Type B pancreatic cell (in vitro differentiated cells): ENCODE measurements at regions not wholly inside any gene's neighbourhood (a gene's known extent, or its start where the extent isn't known, plus 50 kb on each side); places are given as distances from the start of the nearest gene placed in this dataset.

ENCODE experiments used
- DNase-seq: peaks from one replicate; pipeline ENCODE4 v3.0.0; 2021; ENCODE audit warnings: mixed read lengths; ENCODE audit not compliant: unreplicated experiment; ENCODE audit errors: extremely low spot score
- H3K27ac Mint-ChIP-seq: 2 replicates; pipeline ENCODE4 v1.8.0; 2021; ENCODE audit warnings: mild to moderate bottlenecking, mixed read lengths
- H3K27me3 Mint-ChIP-seq: 2 replicates; pipeline ENCODE4 v1.8.0; 2021; ENCODE audit warnings: mixed read lengths
- H3K36me3 Mint-ChIP-seq: 2 replicates; pipeline ENCODE4 v1.8.0; 2021; ENCODE audit warnings: mixed read lengths
- H3K4me1 Mint-ChIP-seq: one replicate; pipeline ENCODE4 v1.8.0; 2021; ENCODE audit warnings: mixed read lengths; ENCODE audit not compliant: unreplicated experiment
- H3K4me3 Mint-ChIP-seq: 2 replicates; pipeline ENCODE4 v1.8.0; 2021; ENCODE audit warnings: mild to moderate bottlenecking, mixed read lengths
- H3K9me3 Mint-ChIP-seq: 2 replicates; pipeline ENCODE4 v1.8.0; 2021; ENCODE audit warnings: mixed read lengths
- TF ChIP-seq, protein P1 (sequence below): fragments of 200-600 bp; sonication (generic); conservative IDR thresholded peaks from 2 replicates; pipeline ENCODE4 v1.5.0; 2021; ENCODE audit warnings: antibody characterized with exemption, mild to moderate bottlenecking

DNA sequence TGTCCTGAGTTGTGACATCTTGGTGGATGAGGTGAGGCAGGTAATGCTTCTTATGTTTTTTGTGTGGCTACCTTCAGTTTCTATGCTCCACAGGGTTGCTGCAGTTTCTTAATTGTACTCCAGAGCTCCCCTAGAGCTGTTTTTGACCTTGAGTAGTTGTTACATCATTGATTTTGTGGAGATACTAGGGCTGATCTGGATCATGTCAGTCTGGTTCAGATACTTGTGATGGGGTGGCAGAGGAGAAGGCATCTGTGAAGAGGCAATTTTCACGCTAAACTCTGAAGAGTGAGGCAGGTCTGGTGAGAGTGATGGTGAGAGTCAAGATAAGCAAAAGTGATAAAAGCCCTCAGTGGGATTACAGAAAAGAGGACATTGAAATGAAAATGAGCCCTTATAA, 1180.2 kb downstream of the RAPGEF2 start:
- no peaks in the 10 kb centered on the region for H3K27me3 Mint-ChIP-seq
- no peak for DNase-seq
- H3K4me3 Mint-ChIP-seq: no peak overlapping the region
- no peaks in the 10 kb centered on the region for H3K36me3 Mint-ChIP-seq
- H3K27ac Mint-ChIP-seq: no peak overlapping the region
- TF ChIP-seq, protein P1, sequence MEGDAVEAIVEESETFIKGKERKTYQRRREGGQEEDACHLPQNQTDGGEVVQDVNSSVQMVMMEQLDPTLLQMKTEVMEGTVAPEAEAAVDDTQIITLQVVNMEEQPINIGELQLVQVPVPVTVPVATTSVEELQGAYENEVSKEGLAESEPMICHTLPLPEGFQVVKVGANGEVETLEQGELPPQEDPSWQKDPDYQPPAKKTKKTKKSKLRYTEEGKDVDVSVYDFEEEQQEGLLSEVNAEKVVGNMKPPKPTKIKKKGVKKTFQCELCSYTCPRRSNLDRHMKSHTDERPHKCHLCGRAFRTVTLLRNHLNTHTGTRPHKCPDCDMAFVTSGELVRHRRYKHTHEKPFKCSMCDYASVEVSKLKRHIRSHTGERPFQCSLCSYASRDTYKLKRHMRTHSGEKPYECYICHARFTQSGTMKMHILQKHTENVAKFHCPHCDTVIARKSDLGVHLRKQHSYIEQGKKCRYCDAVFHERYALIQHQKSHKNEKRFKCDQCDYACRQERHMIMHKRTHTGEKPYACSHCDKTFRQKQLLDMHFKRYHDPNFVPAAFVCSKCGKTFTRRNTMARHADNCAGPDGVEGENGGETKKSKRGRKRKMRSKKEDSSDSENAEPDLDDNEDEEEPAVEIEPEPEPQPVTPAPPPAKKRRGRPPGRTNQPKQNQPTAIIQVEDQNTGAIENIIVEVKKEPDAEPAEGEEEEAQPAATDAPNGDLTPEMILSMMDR: no peak
- H3K4me1 Mint-ChIP-seq: no peaks in the 10 kb centered on the region
- peaks cover 19% of the 10 kb centered on the region for H3K9me3 Mint-ChIP-seq

DNA sequence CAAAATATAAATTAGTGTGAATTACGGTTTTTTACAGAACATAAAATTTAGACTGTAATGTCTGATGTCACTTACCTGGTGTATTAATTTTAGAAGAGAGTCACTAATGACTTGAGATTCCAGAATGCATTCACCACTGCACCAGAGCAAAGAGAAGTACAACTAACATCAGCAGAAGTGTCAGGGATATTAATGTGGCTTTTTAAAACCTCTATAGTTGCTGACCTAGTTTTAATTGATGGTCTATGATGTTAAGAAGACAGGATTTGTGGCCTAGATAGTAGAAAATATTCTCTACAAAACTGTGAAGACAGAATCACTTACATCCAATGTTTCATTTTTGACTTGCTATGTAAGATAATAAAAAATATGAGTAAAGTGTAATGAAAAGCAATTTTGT, 1181.6 kb downstream of the RAPGEF2 start:
- no peaks in the 10 kb centered on the region for H3K36me3 Mint-ChIP-seq
- no peak overlapping the region for H3K27ac Mint-ChIP-seq

GRCh38 chr4:160286051-160286450, 1183.2 kb downstream of the RAPGEF2 start:
- TF ChIP-seq, protein P1: no peak
- H3K4me1 Mint-ChIP-seq: no peaks in the 10 kb centered on the region
- H3K27ac Mint-ChIP-seq: no peak overlapping the region
- peaks cover 7% of the 10 kb centered on the region for H3K9me3 Mint-ChIP-seq
- no peak overlapping the region for H3K4me3 Mint-ChIP-seq
- DNase-seq: no peak
- no peaks in the 10 kb centered on the region for H3K27me3 Mint-ChIP-seq
- H3K36me3 Mint-ChIP-seq: no peaks in the 10 kb centered on the region

More for the DNA sequence above, 1181.6 kb downstream of the RAPGEF2 start:
- Mint-ChIP-seq H3K4me3 (no peak overlapping the region), H3K27me3 (no peaks in the 10 kb centered on the region), H3K4me1 (no peaks in the 10 kb centered on the region), H3K9me3 (peaks cover 18% of the 10 kb centered on the region)
- no peak for DNase-seq
- TF ChIP-seq, protein P1: no peak

- Mint-ChIP-seq H3K36me3 (no peaks in the 10 kb centered on the region), H3K27me3 (no peaks in the 10 kb centered on the region), H3K27ac (no peak overlapping the region), H3K4me3 (no peak overlapping the region), H3K4me1 (no peaks in the 10 kb centered on the region), H3K9me3 (no peaks in the 10 kb centered on the region)
- TF ChIP-seq, protein P1: no peak
- no peak for DNase-seq
These were observed 1193.6 kb downstream of the RAPGEF2 start for GRCh38 chr4:160296476-160296875.

DNA sequence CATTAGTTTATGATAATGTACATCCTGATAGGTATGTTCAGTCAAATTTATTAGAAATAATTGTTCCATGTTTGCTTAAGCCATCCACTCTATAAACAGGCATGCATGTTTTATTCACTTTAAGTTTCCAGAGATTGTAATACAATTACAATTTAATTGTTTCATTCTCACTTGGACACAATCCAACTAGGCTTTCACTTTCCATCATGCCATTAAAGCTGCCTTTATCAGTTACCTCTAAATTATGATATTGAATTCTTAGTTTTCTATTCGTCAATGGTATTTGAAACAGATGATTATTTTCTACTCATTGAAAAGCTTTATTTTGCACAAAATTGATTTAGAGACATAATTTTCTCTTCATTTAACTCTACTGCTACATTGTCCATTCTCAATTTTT, 1196.3 kb downstream of the RAPGEF2 start:
- Mint-ChIP-seq H3K9me3 (no peaks in the 10 kb centered on the region), H3K4me1 (no peaks in the 10 kb centered on the region), H3K27ac (no peak overlapping the region), H3K36me3 (no peaks in the 10 kb centered on the region), H3K4me3 (no peak overlapping the region), H3K27me3 (no peaks in the 10 kb centered on the region)
- DNase-seq: no peak
- TF ChIP-seq, protein P1: no peak

DNA sequence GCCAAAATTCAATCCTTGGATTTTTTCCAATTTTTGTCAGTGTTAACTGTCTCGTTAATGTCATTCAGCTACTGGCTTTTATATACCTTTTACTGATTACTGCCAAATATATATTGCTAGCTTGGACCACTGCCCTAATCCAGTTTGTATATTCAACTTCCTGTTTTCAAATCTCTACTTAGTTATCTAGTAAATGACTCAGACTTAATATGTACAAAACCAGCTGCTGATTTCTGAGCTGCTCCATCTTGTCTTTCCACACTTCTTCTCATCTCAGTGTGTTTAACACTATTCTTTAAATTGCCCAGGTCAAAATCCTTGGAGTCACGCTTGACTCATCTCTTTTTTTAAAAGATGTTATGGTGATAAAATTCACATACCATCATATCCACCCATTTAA, 1196.7 kb downstream of the RAPGEF2 start:
- Mint-ChIP-seq H3K4me1 (no peaks in the 10 kb centered on the region), H3K9me3 (no peaks in the 10 kb centered on the region), H3K27me3 (no peaks in the 10 kb centered on the region), H3K27ac (no peak overlapping the region), H3K36me3 (no peaks in the 10 kb centered on the region), H3K4me3 (no peak overlapping the region)
- TF ChIP-seq, protein P1: no peak
- no peak for DNase-seq
